Sigmoid colon (tissue), 6 donors: ENCODE measurements at regions not wholly inside any gene's neighbourhood (a gene's known extent, or its start where the extent isn't known, plus 50 kb on each side); places are given as distances from the start of the nearest gene placed in this dataset.

Experiments used
- DNase-seq: peaks from one replicate; pipeline ENCODE4 v3.0.0-alpha.2; 2019
- H3K27ac ChIP-seq, 4 donors: fragments of 200-600 bp; sonication (generic); one replicate each; pipeline ENCODE4 v1.5.1; 2016 to 2019; ENCODE audit warnings: mild to moderate bottlenecking in 1 of 4
- H3K27me3 ChIP-seq, 3 donors: fragments of 200-600 bp; sonication (generic); one replicate each; pipeline ENCODE4 v1.5.1; 2019; ENCODE audit warnings: mild to moderate bottlenecking in 1 of 3
- H3K36me3 ChIP-seq, 4 donors: fragments of 200-600 bp; sonication (generic); one replicate each; pipeline ENCODE4 v1.5.1; 2016 to 2019
- H3K4me1 ChIP-seq, 4 donors: fragments of 200-600 bp; sonication (generic); one replicate each; pipeline ENCODE4 v1.5.1; 2017 to 2019
- H3K4me3 ChIP-seq, 4 donors: fragments of 200-600 bp; sonication (generic); one replicate each; pipeline ENCODE4 v1.5.1; 2017 to 2019; ENCODE audit warnings: mild to moderate bottlenecking in 2 of 4, moderate library complexity in 1 of 4
- H3K9me3 ChIP-seq, 4 donors: fragments of 200-600 bp in 3 of 4; sonication (generic) in 3 of 4; one replicate each; pipeline versions ENCODE4 v1.5.1 to v1.6.1; 2013 to 2019
- CTCF ChIP-seq, 4 experiments: fragments of 450-650 bp in 3 of 4; fragments of 200-600 bp in 1 of 4; IDR thresholded peaks; one replicate each; pipeline ENCODE4 v1.5.1; 2016 to 2019; ENCODE audit warnings: antibody characterized with exemption in 4 of 4, mild to moderate bottlenecking in 3 of 4, moderate library complexity in 2 of 4
- EP300 ChIP-seq, 4 donors: sonication (generic); formaldehyde crosslinking; IDR thresholded peaks; one replicate each; pipeline ENCODE4 v1.6.1; 2017; ENCODE audit warnings: antibody characterized with exemption in 4 of 4
- POLR2A ChIP-seq, 2 donors: fragments of 450-650 bp; IDR thresholded peaks; one replicate each; pipeline ENCODE4 v1.6.1; 2016; ENCODE audit warnings: antibody characterized with exemption in 2 of 2, mild to moderate bottlenecking in 2 of 2, moderate library complexity in 2 of 2
- POLR2AphosphoS5 ChIP-seq, 4 donors: sonication (generic); formaldehyde crosslinking; IDR thresholded peaks; one replicate each; pipeline ENCODE4 v1.6.1; 2017; ENCODE audit warnings: antibody characterized with exemption in 4 of 4
- WGBS, 2 donors: extraction: QIAGEN DNeasy Blood & Tissue Kit; methylation state at CpG; one replicate each; pipeline ENCODE4 v1.1.7; 2013; 5-methylcytosine and 5-hydroxymethylcytosine counted together
- intact Hi-C: fragments of 100-400 bp; cut with DNase I; formaldehyde crosslinking; loops from one replicate; pipeline ENCODE4 v1.15.1; 2023
- donor health status: healthy with polysubstance abuse.
- donor health status: healthy.

DNA sequence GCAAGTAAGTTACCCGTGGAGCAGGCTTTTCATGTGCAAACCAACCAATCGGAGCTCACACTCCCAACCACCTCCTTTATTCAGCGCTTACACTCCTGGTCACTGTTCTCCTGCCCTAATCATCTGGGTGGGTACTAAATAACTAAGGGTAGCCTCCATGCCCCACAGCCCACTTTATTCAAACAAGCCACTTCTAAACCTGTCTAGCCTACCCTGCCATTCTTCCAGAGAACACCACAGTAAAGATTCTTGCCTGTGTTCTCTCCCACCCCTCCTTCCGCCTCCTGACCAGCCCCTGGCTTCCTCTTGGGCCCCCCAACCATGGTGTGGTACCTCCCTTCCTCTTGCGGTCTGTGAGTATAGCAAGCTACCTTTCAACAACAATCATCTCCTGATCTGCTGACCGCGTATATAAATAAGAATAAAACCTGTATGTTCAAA, 581.9 kb downstream of the VRK1 start:
- peaks cover 0 to 3% (median 0%) of the 10 kb centered on the region in 3 donors for H3K27me3 ChIP-seq
- no peak for DNase-seq
- no peaks in the 10 kb centered on the region for H3K36me3 ChIP-seq
- WGBS, 2 donors, result 30 to 60% methylated on average over 7 of the region's 7 CpGs
- H3K9me3 ChIP-seq, result no peaks in the 10 kb centered on the region
- TF ChIP-seq POLR2AphosphoS5 (IDR thresholded peaks at IDR 0.05), result no peak
- no peak for TF ChIP-seq EP300 (IDR thresholded peaks at IDR 0.05)
- no peak for TF ChIP-seq CTCF (IDR thresholded peaks at IDR 0.05)
- TF ChIP-seq POLR2A (IDR thresholded peaks at IDR 0.05), result no peak
- no peaks in the 10 kb centered on the region for H3K4me1 ChIP-seq
- no peak overlapping the region for H3K4me3 ChIP-seq
- H3K27ac ChIP-seq, result no peak overlapping the region
- intact Hi-C loops, result no loop called here

- H3K4me1 ChIP-seq, result no peaks in the 10 kb centered on the region
- intact Hi-C loops, result no loop called here
- H3K27me3 ChIP-seq, result peaks cover 0 to 3% (median 0%) of the 10 kb centered on the region in 3 donors
- H3K9me3 ChIP-seq, result no peaks in the 10 kb centered on the region
- no peak overlapping the region for H3K27ac ChIP-seq
- TF ChIP-seq EP300 (IDR thresholded peaks at IDR 0.05) (no peak), POLR2A (IDR thresholded peaks at IDR 0.05) (no peak), POLR2AphosphoS5 (IDR thresholded peaks at IDR 0.05) (no peak), CTCF (IDR thresholded peaks at IDR 0.05) (no peak)
- H3K36me3 ChIP-seq, result no peaks in the 10 kb centered on the region
- DNase-seq, result no peak
- no peak overlapping the region for H3K4me3 ChIP-seq
- WGBS, 2 donors, result 75 to 82% methylated on average over 7 of the region's 7 CpGs
These were observed 583.4 kb downstream of the VRK1 start for GRCh38 chr14:97380539-97380941.

DNA sequence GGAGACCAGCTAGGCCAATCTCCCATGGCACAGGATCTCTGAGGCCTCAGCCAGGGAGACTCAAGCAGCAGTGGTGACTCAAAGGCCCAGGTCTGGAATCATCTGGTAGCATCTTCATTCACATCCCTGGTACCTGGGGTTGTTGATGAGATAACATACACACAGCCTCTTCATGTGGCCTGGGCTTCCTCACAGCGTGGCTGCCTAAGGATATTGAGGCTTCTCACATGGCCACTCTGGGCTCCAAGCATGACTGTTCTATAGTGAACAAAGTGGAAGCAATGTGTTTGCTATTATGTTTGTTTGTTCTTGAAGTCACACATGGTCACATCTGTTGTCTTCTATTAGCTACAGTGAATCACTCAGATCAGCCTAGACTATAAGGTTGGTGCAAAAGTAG, 584.1 kb downstream of the VRK1 start:
- Histone ChIP-seq H3K4me1 (no peaks in the 10 kb centered on the region), H3K9me3 (no peaks in the 10 kb centered on the region), H3K27ac (no peak overlapping the region), H3K27me3 (peaks cover 0 to 3% (median 0%) of the 10 kb centered on the region in 3 donors), H3K36me3 (no peaks in the 10 kb centered on the region), H3K4me3 (no peak overlapping the region)
- TF ChIP-seq CTCF (IDR thresholded peaks at IDR 0.05), result no peak
- no peak for TF ChIP-seq POLR2A (IDR thresholded peaks at IDR 0.05)
- no peak for TF ChIP-seq POLR2AphosphoS5 (IDR thresholded peaks at IDR 0.05)
- no peak for TF ChIP-seq EP300 (IDR thresholded peaks at IDR 0.05)
- WGBS, 2 donors, result 71 to 80% methylated on average over 1 of the region's 1 CpG
- intact Hi-C loops, result no loop called here
- DNase-seq, result no peak

DNA sequence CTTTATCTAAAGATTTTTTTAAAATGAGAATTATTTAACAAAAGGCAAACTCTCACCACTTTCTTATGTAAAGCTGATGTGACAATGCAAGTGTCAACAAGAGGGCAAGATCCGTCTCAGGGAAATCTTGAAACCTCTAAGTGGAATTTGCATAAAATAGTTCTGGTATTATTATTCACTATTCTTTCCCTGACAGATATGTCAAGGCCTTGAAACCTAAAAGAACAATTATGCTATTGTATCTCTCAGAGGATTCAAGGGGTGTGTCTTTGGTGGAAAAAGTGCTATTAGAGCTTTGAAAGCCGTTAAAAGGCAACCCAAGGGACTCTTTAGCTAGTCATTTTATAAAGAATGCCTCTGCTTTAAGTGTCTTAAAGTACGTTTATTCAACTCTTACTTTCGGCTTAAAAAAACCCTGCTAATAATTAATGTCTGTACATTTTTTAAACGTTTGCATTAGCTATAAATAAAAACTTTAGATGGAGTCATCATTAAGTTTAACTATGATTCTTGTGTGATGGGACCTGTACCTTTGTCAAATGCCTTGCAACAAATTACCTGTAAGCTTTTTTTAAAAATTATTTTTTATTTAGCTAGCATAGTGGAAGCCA, 585.5 kb downstream of the VRK1 start:
- Histone ChIP-seq H3K36me3 (no peaks in the 10 kb centered on the region), H3K27ac (no peak overlapping the region), H3K9me3 (no peaks in the 10 kb centered on the region), H3K4me3 (no peak overlapping the region), H3K27me3 (peaks cover 0 to 3% (median 0%) of the 10 kb centered on the region in 3 donors), H3K4me1 (no peaks in the 10 kb centered on the region)
- DNase-seq, result no peak
- 48 to 61% methylated on average over 5 of the region's 5 CpGs for WGBS, 2 donors
- no peak for TF ChIP-seq POLR2AphosphoS5 (IDR thresholded peaks at IDR 0.05)
- no peak for TF ChIP-seq POLR2A (IDR thresholded peaks at IDR 0.05)
- no peak for TF ChIP-seq EP300 (IDR thresholded peaks at IDR 0.05)
- TF ChIP-seq CTCF (IDR thresholded peaks at IDR 0.05), result no peak
- intact Hi-C loops, result no loop called here

DNA sequence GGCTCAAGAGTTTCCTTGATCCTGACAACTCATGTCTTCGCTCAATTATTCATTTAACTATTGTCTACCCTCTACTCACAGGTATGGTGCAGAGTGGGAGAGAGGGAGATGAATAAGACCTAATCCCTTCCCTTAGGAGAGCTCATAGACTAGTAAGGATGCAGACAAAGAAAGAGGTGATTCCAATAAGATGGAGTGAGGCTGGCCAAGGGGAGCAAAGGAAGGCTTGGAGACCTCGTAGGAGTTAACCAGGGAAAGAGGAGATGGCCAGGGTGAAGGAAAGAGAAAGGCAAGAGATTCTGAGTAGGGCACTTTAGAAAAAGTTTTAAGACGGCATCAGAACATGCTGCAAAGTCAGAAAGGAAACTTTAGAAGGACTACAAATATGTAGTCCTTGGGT, 588.5 kb downstream of the VRK1 start:
- H3K27me3 ChIP-seq, result no peaks in the 10 kb centered on the region
- no peak for DNase-seq
- WGBS, 2 donors, result 85 to 88% methylated on average over 3 of the region's 3 CpGs
- no peak for TF ChIP-seq POLR2A (IDR thresholded peaks at IDR 0.05)
- TF ChIP-seq CTCF (IDR thresholded peaks at IDR 0.05), result no peak
- TF ChIP-seq POLR2AphosphoS5 (IDR thresholded peaks at IDR 0.05), result no peak
- no peak for TF ChIP-seq EP300 (IDR thresholded peaks at IDR 0.05)
- no peaks in the 10 kb centered on the region for H3K36me3 ChIP-seq
- no peaks in the 10 kb centered on the region for H3K4me1 ChIP-seq
- no peaks in the 10 kb centered on the region for H3K9me3 ChIP-seq
- intact Hi-C loops, result no loop called here
- no peak overlapping the region for H3K4me3 ChIP-seq
- no peak overlapping the region for H3K27ac ChIP-seq
